ENCODE measurements at regions not wholly inside any gene's neighbourhood (a gene's known extent, or its start where the extent isn't known, plus 50 kb on each side); places are given as distances from the start of the nearest gene placed in this dataset.
A peak's percentile ranks its signal among the peaks of the same experiment; 100 is the strongest.

GRCh38 chr7:106542550-106543220, 118.3 kb downstream of the CCDC71L start:
- intact Hi-C loops (cut with DNase I; ENCODE audit: low total_unique reads), result no loop called here
- DNase-seq (ENCODE audit: low spot score in 2 of 2), result peak; percentile 73 to 89

DNA sequence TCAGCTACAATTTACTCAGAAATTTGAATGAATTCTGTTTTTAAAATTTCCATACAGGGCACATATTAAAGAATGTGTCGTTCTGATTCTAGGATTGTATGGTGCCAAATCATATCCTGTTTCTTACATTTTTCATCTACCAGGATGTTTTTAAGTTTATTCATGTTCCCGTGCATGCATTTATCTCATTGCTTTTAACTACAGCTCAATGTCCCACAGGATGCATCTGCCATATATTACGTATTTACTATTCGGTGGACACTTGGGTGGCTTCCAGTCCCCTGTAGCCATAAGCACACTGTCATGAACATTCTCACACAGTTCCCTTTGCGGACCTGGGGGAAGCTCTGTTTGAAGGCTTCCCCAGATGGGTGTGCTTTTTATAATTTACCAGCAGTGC, 122.3 kb downstream of the CCDC71L start:
- intact Hi-C loops (cut with DNase I; ENCODE audit: low total_unique reads), result no loop called here
- 79 to 80% methylated on average over 5 of the region's 5 CpGs for WGBS, 2 donors
- H3K4me3 ChIP-seq (ENCODE audit: low read depth, poor library complexity, severe bottlenecking), result no peak overlapping the region
- TF ChIP-seq POLR2A (IDR thresholded peaks at IDR 0.05) (no peak), CTCF (IDR thresholded peaks at IDR 0.05) (no peak)
- DNase-seq (ENCODE audit: low spot score in 2 of 2), result no peak

More at GRCh38 chr7:106542550-106543220, 118.3 kb downstream of the CCDC71L start:
- 17 to 22% methylated on average over 2 of the region's 2 CpGs for WGBS, 2 donors
- no peak for TF ChIP-seq POLR2A (IDR thresholded peaks at IDR 0.05)
- TF ChIP-seq CTCF (IDR thresholded peaks at IDR 0.05), result peak in 1 of 3 donors; percentile 56
- no peak overlapping the region for H3K4me3 ChIP-seq (ENCODE audit: low read depth, poor library complexity, severe bottlenecking)

- TF ChIP-seq POLR2A (IDR thresholded peaks at IDR 0.05), result no peak
- no peak for TF ChIP-seq CTCF (IDR thresholded peaks at IDR 0.05)
- 55 to 65% methylated on average over 2 of the region's 2 CpGs for WGBS, 2 donors
Observed at GRCh38 chr7:106537119-106537518, 123.8 kb downstream of the CCDC71L start.

DNA sequence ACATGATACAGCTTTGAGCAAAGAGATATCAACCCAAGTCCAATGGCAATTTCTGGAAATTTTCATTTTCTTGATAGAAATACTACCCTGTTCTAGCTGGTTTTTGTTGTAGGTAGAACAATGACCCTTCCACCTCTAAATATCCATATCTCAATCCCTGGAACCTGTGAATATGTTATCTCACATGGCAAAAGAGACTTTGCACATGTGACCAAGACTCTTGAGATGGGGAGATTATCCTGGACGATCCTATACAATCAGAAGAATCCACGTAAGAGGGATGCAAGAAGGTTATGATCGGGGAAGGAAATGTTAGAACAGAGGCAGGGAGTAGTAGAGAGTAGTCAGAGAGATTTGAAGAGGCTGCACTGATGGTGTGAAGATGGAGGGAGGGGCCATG, 124.9 kb downstream of the CCDC71L start:
- TF ChIP-seq CTCF (IDR thresholded peaks at IDR 0.05), result no peak
- TF ChIP-seq POLR2A (IDR thresholded peaks at IDR 0.05), result no peak
- intact Hi-C loops (cut with DNase I; ENCODE audit: low total_unique reads), result no loop called here
- H3K4me3 ChIP-seq (ENCODE audit: low read depth, poor library complexity, severe bottlenecking), result no peak overlapping the region
- WGBS, 2 donors, result 89 to 95% methylated on average over 3 of the region's 3 CpGs
- no peak for DNase-seq (ENCODE audit: low spot score in 2 of 2)

More at GRCh38 chr7:106537119-106537518, 123.8 kb downstream of the CCDC71L start:
- intact Hi-C loops (cut with DNase I; ENCODE audit: low total_unique reads), result no loop called here
- no peak for DNase-seq (ENCODE audit: low spot score in 2 of 2)
- no peak overlapping the region for H3K4me3 ChIP-seq (ENCODE audit: low read depth, poor library complexity, severe bottlenecking)

DNA sequence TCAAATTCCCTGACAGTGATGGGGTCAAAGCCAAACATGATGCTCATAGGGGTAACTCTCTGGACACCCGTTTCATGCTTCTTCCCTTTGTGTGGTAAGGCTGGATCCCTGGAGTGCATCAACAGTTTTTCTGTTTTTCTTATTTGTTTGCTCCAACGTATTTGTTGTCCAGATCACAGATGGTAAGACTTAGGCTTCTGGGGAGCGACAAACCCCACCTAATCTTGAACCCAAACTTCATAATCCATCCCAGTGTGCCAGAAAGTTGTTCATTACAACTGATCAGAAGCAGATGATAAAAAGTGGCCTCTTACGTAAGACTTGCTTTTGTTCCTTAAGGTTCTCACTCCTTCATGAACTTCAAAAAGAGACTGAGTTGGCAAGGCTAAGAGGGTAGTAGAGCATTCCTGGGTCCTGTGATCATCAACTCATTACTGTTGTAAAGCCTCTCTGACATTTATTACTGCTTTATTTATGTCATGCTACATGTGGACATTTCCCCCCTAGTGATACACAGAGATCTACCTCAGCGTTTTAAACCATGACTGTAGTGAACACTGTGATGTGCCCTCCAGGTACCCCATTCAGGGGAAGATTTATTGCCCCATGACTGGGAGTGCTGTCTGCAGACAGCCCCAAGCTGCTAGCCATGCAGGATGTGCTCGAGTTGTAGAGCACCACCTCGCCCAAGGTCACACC, 125.6 kb downstream of the CCDC71L start:
- 45 to 52% methylated on average over 7 of the region's 7 CpGs for WGBS, 2 donors

More for the DNA sequence above, 125.6 kb downstream of the CCDC71L start:
- no peak for TF ChIP-seq CTCF (IDR thresholded peaks at IDR 0.05)
- TF ChIP-seq POLR2A (IDR thresholded peaks at IDR 0.05), result no peak
- intact Hi-C loops (cut with DNase I; ENCODE audit: low total_unique reads), result no loop called here
- no peak overlapping the region for H3K4me3 ChIP-seq (ENCODE audit: low read depth, poor library complexity, severe bottlenecking)
- no peak for DNase-seq (ENCODE audit: low spot score in 2 of 2)
